ENCODE measurements at regions not wholly inside any gene's neighbourhood (a gene's known extent, or its start where the extent isn't known, plus 50 kb on each side); places are given as distances from the start of the nearest gene placed in this dataset.

DNA sequence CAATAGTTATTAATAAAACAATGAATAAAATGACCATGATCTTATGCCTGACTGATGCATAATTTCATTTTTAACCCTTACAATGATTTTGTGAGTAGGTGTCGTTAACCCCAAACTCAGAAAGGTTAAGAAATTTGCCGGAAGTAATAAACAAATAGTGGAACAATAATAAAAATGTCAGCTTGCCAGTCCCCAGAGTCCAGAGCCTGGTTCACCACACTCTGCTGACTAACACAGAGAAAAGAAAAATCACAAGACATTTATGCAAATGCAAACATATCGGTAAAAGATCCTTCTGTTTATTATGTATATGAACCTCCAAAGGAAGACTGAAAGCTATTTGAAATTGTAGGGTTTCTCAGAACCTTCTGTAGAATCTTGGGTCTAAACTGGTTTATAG, 563.7 kb downstream of the EFNB2 start:
- TF ChIP-seq, protein P1, sequence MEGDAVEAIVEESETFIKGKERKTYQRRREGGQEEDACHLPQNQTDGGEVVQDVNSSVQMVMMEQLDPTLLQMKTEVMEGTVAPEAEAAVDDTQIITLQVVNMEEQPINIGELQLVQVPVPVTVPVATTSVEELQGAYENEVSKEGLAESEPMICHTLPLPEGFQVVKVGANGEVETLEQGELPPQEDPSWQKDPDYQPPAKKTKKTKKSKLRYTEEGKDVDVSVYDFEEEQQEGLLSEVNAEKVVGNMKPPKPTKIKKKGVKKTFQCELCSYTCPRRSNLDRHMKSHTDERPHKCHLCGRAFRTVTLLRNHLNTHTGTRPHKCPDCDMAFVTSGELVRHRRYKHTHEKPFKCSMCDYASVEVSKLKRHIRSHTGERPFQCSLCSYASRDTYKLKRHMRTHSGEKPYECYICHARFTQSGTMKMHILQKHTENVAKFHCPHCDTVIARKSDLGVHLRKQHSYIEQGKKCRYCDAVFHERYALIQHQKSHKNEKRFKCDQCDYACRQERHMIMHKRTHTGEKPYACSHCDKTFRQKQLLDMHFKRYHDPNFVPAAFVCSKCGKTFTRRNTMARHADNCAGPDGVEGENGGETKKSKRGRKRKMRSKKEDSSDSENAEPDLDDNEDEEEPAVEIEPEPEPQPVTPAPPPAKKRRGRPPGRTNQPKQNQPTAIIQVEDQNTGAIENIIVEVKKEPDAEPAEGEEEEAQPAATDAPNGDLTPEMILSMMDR (conservative IDR thresholded peaks at IDR 0.05; ENCODE audit: low read length): no peak
- TF ChIP-seq EZH2phosphoT487 (IDR thresholded peaks at IDR 0.05; ENCODE audit: borderline replicate concordance, low read depth, low read length): no peak

Measured in OCI-LY7 (cell line).